ENCODE measurements at regions not wholly inside any gene's neighbourhood (a gene's known extent, or its start where the extent isn't known, plus 50 kb on each side); places are given as distances from the start of the nearest gene placed in this dataset.
"Not testable (repeated sequence)": the region's sequence is repeated elsewhere in the genome, so short reads cannot be mapped to it uniquely, and the experiment has no call there.

DNA sequence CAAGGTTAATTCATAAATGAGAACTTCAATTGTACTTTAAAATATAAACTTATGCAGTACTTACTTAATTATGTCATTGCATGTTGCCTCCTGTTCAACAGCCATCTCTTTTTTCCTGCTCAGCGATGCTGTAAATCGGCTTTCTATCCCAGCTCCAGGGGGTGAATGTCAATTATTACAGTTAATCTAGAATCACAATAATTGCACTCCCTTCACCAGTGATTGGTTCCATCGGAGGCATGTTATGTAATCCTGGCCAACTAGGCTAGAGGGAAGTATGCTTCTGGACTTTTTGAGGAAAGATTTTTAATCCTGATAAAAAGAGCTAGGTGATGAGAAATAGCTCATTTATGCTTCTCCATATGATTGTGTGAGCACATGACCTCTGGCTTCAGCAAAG lies 53.8 kb upstream of the SGIP1 start:
- TF ChIP-seq CTCF (conservative IDR thresholded peaks at IDR 0.05), result no peak

GRCh38 chr1:66481215-66481614 lies 52.7 kb upstream of the SGIP1 start:
- not testable (repeated sequence) for H3K27ac ChIP-seq

More for the DNA sequence above, 53.8 kb upstream of the SGIP1 start:
- H3K27ac ChIP-seq, result no peak overlapping the region

All from VCaP (cell line).